ENCODE measurements at regions not wholly inside any gene's neighbourhood (a gene's known extent, or its start where the extent isn't known, plus 50 kb on each side); places are given as distances from the start of the nearest gene placed in this dataset.

DNA sequence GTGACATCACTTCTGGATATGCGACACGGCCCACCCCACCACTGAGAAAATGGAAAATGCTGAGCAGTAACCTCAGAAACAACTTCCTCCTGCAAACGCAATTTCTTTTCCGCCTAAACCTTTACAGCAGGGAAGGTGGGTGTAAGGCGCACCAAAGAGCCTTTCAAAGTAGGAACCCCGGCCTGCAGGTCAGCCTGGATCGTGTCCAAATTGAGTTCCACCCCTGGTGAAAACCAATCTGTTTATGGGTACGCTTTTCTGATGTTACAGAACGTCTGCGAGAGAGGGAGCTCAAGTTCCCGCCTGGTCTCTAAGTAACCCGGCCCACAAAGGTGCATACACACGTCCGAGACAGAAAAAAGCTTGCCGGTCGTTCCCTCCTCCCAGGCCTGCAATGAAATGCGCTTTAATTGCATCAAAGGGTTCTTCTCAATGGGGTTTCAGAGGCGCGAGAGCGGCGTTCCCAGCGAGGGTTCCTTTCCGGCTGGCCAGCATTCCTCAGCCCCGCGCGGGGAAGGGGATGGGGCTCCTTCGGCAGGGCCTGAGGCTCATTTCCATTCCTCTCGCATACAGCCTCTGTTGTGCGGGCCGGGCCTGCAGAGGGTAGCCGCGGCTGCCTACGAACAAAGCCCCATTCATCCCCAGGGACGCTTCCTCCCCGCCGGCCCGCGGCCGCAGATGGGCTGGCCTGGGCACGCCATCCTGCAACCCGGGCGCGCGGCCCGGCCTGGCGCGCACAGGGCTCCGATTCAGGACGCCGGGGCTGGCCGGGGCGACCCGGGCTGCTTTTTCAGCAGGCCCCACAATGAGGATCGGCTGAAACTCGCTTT, 138.1 kb downstream of the TMCO5A start:
- TF ChIP-seq FOXP2 (optimal IDR thresholded peaks at IDR 0.05; ENCODE audit: control extremely low read depth, extremely low read length, insufficient read depth) = no peak
- TF ChIP-seq EZH2 (IDR thresholded peaks at IDR 0.05) = no peak
- no peak for TF ChIP-seq POLR2AphosphoS5 (IDR thresholded peaks at IDR 0.05; ENCODE audit: borderline replicate concordance, low read depth, low read length)
